22Rv1 (cell line): ENCODE measurements at regions not wholly inside any gene's neighbourhood (a gene's known extent, or its start where the extent isn't known, plus 50 kb on each side); places are given as distances from the start of the nearest gene placed in this dataset.
"Not testable (repeated sequence)": the region's sequence is repeated elsewhere in the genome, so short reads cannot be mapped to it uniquely, and the experiment has no call there.

Experiments
- H3K27ac ChIP-seq: fragments of 450-650 bp; 2 replicates; pipeline ENCODE4 v1.5.1; 2017
- CTCF ChIP-seq: fragments of 450-650 bp; IDR thresholded peaks from 2 replicates; pipeline ENCODE4 v1.5.1; 2017; ENCODE audit warnings: mild to moderate bottlenecking
- ZFX ChIP-seq: fragments of 450-650 bp; IDR thresholded peaks from 2 replicates; pipeline ENCODE4 v1.6.1; 2017; ENCODE audit warnings: antibody characterized with exemption, borderline replicate concordance

DNA sequence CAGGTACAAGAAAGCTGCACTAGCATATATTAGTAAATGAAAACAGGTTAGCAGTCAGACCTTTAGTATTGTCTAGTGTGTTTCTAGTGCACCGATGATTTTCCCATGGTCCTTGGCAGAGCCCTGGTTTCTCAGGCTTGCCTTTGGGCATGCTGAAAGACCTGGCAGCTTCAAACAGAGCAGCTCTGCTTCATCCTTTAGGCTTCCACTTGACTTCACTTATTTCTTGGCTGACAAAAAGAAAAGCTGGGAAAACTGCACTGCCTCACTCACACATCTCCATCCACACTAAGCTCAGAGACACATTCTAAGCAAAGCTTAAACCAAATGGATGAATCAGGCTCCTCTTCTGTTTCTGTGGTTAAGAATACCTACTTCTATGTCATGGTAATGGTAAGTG is 374.8 kb upstream of the PDZRN3 start:
- TF ChIP-seq CTCF (no peak), ZFX (no peak)
- H3K27ac ChIP-seq, result no peak overlapping the region

DNA sequence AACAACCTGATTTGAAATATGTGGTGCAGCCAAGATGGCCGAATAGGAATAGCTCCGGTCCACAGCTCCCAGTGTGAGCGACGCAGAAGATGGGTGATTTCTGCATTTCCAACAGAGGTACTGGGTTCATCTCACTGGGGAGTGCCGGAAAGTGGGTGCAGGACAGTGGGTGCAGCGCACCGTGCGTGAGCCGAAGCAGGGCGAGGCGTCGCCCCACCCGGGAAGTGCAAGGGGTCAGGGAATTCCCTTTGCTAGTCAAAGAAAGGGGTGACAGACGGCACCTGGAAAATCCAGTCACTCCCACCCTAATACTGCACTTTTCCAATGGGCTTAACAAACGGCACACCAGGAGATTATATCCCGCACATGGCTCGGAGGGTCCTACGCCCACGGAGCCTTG is 365.9 kb upstream of the PDZRN3 start:
- H3K27ac ChIP-seq, result not testable (repeated sequence)

DNA sequence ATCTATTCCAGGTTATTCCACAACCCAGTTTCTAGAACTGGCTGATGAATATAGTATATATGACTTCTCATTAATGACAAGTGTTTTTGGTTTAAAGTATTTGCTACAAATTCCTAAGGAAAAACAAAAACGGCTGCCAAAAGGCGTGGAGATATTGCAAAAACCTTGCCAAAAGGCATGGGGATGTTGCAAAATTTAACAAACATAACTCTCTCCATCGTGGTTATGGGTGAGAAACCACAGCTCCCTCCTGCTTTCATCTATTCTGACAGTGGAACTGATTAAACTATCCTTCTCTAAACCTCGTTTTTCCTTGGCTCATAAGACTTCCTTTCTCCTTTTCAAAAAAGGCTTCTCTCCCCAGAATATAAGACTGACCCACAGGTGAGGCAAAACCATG is 342.0 kb upstream of the PDZRN3 start:
- H3K27ac ChIP-seq, result no peak overlapping the region
- no peak for TF ChIP-seq CTCF
- no peak for TF ChIP-seq ZFX

GRCh38 chr3:73964818-73965217 is 340.1 kb upstream of the PDZRN3 start:
- TF ChIP-seq CTCF (no peak), ZFX (no peak)
- no peak overlapping the region for H3K27ac ChIP-seq

GRCh38 chr3:73955494-73956070 is 330.8 kb upstream of the PDZRN3 start:
- no peak overlapping the region for H3K27ac ChIP-seq
- TF ChIP-seq ZFX, result no peak
- TF ChIP-seq CTCF, result no peak

GRCh38 chr3:73954506-73954905 is 329.8 kb upstream of the PDZRN3 start:
- no peak overlapping the region for H3K27ac ChIP-seq

DNA sequence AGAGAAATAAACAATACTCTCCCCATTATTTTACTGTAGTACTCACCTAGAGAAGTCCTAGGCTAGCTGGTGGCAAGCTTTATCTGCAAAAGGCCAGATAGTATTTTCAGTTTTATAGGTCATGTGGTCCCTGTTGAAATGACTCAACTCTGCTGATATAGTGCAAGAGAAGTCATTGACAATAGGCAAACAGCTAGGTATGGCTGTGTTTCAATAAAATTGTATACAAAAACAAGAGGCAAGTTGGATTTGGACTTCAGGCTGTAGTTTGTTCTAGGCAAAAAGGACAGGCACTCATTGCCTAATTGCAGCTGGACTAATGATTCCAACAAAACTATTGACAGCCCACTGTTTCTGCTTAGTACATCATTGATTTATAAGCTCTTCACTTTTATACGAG is 328.0 kb upstream of the PDZRN3 start:
- no peak for TF ChIP-seq CTCF
- TF ChIP-seq ZFX, result no peak
- no peak overlapping the region for H3K27ac ChIP-seq

More at GRCh38 chr3:73954506-73954905, 329.8 kb upstream of the PDZRN3 start:
- TF ChIP-seq CTCF (no peak), ZFX (no peak)

DNA sequence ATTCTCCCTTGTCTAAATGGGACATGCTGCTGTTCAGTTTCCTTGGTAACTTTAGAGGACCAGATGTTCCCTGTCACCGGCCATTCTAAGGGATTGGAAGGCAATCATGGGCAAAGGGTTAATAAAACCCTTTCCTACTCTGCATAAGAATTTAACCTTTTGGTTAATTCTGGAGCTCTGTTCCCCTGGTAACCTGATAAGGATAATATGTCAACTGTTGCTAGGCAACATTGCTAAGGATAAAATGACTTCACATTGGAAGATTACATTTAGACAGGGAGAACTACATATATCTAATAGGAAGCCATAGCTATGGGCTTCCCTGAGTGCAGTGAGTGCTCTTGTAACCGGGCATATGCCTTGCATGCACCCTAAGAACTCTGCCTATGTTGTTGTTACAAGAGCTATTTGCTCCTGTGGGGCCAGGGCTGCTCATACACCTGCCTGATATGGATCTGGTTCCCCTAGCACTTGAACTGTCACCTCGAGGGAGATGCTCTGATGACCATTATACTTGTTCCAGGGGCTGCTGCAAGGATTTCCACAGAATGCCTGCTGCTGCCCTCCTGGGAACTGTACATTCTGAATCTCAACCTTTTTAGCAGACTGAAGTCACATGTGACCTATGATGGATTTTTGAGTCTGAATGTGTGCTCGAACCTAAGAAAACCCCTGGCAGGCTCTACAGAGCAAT is 326.3 kb upstream of the PDZRN3 start:
- no peak overlapping the region for H3K27ac ChIP-seq
- TF ChIP-seq CTCF (no peak), ZFX (no peak)
